Right ventricle myocardium inferior (tissue), 1 donor: ENCODE measurements at regions not wholly inside any gene's neighbourhood (a gene's known extent, or its start where the extent isn't known, plus 50 kb on each side); places are given as distances from the start of the nearest gene placed in this dataset.

Source experiments
- ATAC-seq: fragments of 200-7000 bp; cut with Tn5 transposase; one replicate; pipeline ENCODE4 v1.9.1; 2020; ENCODE audit warnings: mild to moderate bottlenecking, moderate library complexity
- DNase-seq: peaks from one replicate; pipeline ENCODE4 v3.0.0; 2021; ENCODE audit errors: missing footprints
- intact Hi-C: fragments of 100-400 bp; cut with DNase I; formaldehyde crosslinking; loops from one replicate; pipeline ENCODE4 v1.11.0; 2022
- donor health status: DM: no; HTN: yes; CAD: no; lungs with severe emphysema.

DNA sequence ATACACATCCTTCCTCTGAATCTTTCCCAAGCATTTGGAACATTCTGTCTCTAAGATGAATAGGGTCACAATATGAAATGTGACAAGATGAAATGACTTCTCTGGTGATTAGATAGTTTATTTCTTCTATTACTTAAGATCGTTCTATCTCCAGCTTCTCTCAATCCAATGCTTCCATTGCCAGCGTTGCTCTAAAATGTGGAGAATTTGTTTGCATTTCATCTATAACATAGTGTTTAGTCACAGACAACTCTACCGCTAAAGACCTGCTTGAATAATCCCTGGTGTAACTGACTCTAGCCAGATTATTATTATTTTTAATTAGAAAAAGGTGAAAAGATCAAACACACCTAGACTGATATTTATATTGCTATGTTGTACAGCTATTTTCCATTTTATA lies 184.7 kb upstream of the PRICKLE1 start:
- ATAC-seq (no peak), DNase-seq (no peak)
- intact Hi-C loops = no loop called here

- no peak for DNase-seq
- intact Hi-C loops = no loop called here
These were observed 180.7 kb upstream of the PRICKLE1 start for GRCh38 chr12:42770261-42770660.

DNA sequence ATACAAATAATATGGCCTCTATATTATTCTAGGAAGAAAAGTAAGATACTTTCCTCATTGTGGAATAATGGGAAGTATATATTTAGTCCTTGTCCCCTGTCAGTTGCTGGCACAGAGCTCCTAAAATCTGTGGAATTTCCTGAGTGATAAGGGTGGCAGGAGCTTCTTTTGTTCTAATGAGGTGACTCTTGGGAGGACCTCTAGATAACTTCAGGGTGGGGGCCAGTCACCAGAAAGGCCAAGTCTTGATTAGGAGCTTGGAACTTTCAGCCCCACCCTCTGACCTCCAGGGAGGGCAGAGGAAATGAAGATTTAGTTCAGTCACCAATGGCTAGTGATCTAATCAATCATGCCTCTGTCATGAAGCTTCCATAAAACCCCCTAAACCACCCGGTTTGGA lies 179.9 kb upstream of the PRICKLE1 start:
- ATAC-seq (peak; percentile 34), DNase-seq (no peak)
- intact Hi-C loops = no loop called here

More at GRCh38 chr12:42770261-42770660, 180.7 kb upstream of the PRICKLE1 start:
- no peak for ATAC-seq

GRCh38 chr12:42767998-42768397 lies 178.5 kb upstream of the PRICKLE1 start:
- intact Hi-C loops = no loop called here
- no peak for ATAC-seq
- no peak for DNase-seq

GRCh38 chr12:42767326-42767954 lies 177.9 kb upstream of the PRICKLE1 start:
- intact Hi-C loops = no loop called here
- no peak for ATAC-seq
- DNase-seq = no peak

GRCh38 chr12:42766754-42767153 lies 177.2 kb upstream of the PRICKLE1 start:
- ATAC-seq = no peak
- intact Hi-C loops = no loop called here
- DNase-seq = no peak

DNA sequence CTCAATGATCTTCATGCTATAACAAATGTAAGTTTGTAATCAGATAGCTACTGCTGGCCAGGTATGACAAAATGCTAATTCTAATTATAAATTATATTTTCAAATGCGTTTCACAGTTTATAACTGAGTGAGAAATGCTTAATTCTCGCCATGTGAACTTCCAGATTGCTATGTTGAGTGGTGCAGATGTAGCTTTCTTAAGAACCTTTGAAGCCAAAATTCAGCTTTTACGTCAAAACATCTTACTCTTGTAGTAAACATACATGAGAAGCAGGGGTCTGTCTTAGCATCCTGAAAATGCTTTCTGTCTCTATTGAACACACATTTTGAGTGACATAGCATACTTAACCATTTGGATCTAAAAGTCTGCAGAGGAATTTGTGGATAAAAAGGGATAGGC lies 176.5 kb upstream of the PRICKLE1 start:
- no peak for ATAC-seq
- intact Hi-C loops = no loop called here

DNA sequence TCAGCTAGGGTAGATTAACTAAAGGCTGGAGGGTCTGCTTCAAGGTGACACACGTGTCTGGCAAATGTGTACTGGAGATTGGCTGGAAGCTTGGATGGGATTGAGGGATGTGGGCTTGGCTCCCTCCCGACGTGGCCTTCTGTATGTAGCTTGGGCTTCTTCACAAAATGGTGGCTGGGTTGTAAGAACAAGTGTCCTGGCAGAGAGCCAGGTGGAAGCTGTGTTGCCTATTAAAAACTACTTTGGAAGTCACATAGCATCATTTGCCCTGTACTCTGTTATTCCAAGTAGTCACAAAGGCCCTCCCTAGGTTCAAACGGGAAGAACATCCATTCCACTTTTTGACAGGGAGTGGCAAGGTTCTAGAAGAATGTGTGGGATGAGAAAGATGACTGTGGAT lies 174.1 kb upstream of the PRICKLE1 start:
- intact Hi-C loops = no loop called here
- ATAC-seq (no peak), DNase-seq (no peak)

More for the DNA sequence above, 176.5 kb upstream of the PRICKLE1 start:
- DNase-seq = no peak

- intact Hi-C loops = no loop called here
- DNase-seq (no peak), ATAC-seq (no peak)
These were observed 172.9 kb upstream of the PRICKLE1 start for GRCh38 chr12:42762395-42762925.

DNA sequence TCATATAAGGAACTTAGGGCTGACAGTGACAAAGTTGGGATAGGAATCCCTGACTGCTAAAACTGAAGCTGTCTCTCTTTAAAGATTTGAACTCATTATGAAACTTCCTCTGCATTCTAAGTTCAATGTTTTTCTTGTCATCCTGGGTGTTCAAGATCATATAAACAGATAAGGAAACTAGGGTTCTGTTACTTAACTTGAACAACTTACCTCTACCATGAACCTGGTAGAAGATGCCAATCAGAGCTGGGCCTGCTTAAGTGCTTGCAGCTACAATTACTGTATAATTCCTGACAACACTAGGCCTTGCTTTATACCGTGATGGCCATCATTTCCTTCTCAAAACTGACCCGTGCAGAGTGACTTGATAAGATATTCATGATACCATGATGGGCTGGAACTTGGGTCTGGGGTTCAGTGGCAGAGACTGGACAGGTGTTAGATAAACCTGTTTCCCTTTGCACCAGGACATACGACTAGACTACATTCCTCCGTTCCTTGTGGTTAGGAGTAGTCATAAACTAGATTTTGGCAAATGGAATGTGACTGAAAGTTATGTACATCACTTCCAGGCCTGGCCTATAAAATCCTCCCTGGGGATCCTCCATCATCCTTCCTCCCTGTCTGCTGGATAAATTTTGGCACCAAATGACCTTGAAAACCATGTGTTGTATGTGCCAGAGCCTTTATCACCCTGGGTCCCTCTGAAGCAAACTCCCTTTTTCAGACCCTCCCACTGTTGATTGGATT lies 172.2 kb upstream of the PRICKLE1 start:
- intact Hi-C loops = no loop called here
- ATAC-seq (peak; percentile 2), DNase-seq (no peak)

DNA sequence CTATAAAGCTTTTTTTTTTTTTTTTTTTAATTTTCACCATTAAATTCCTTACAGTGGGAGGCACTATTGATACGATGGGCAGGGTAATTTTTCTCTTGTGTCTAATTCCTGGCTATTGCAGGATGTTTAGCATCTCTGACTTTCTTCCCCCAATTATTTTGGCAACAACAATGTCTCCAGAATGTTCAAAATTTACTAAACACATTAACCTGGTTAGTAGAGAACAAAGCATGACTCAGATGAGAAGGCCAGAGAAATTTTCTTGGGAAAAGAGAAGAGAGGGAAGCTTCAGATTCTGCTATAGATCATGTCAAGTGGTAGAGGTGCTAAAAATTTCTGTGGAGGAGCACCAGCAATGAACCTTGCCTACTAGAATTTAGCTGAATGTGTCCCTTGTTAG lies 171.5 kb upstream of the PRICKLE1 start:
- no peak for DNase-seq
- ATAC-seq = no peak
- intact Hi-C loops = no loop called here

GRCh38 chr12:42760550-42760949 lies 171.0 kb upstream of the PRICKLE1 start:
- intact Hi-C loops = no loop called here
- no peak for ATAC-seq

DNA sequence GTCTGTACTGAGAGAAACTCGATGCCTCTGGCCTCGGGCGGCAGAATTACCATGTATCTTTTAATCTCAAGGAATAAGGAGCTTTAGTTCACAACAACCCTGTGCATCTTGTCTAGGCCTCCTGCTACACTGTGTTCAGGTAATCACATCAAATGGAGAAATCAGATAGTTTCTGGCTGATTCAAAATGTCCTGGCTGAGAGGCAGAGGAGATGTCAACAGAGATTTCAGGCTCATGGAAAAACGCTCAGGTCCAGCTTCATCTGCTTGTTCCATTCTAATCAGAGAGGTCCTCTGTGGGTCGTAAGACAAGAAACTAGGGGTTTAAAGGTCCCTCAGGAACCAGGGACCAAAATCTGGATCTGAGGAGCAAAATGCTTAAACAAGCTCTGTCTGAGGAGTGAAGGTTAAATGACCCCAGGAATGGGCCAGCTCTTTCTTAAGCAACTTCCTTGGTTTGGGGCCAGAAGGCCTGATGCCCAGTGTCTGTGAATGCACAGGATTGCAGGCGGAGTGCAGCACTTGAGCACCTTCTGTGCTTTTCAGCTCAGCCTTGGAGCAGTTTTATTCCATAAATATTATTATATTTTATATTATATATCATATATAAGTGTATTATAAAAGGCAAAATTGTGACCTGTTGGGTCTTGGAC lies 170.2 kb upstream of the PRICKLE1 start:
- DNase-seq = peak; percentile 86
- intact Hi-C loops = no loop called here
- ATAC-seq = peak; percentile 88

More at GRCh38 chr12:42760550-42760949, 171.0 kb upstream of the PRICKLE1 start:
- no peak for DNase-seq

- intact Hi-C loops = no loop called here
- no peak for DNase-seq
- no peak for ATAC-seq
These were observed 169.3 kb upstream of the PRICKLE1 start for GRCh38 chr12:42758806-42759205.

- intact Hi-C loops = no loop called here
- DNase-seq (no peak), ATAC-seq (no peak)
These were observed 168.1 kb upstream of the PRICKLE1 start for GRCh38 chr12:42757624-42758119.

DNA sequence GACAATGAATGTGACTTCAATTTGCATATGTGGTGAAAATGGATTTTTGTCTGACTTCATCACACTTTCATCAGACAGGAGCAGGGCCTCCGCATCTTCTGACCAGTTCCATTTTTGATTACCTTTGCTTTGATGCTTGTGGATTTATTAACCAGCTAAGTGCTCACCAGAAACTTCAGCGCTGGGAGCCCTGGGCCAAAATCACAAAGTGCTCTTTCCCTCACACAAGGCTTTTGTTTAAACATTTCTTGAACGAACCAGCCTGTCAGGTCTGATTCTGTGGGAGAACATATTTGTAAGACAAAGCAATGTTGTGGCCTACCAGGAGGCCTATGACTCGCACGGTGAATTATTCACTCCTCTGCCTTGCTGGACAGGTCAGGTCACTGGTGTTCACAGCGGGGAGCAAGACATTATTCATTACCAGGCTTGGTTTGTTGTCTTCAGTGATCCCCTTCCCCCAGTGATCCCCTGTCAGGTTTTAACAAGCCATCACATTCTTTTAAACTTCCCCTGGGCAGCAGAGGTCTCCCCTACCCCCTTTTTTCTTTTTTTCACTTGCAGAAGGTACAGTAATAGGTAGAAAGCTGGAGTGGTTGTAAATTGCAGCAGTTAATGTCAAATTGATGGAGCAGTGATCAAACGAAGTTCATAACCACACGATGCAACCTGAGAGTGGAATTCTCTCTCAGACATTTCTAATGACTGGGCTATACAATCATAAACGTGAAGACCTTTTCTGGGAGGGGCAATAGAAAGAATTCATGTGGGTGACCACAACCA lies 167.5 kb upstream of the PRICKLE1 start:
- DNase-seq (no peak), ATAC-seq (no peak)
- intact Hi-C loops = no loop called here

DNA sequence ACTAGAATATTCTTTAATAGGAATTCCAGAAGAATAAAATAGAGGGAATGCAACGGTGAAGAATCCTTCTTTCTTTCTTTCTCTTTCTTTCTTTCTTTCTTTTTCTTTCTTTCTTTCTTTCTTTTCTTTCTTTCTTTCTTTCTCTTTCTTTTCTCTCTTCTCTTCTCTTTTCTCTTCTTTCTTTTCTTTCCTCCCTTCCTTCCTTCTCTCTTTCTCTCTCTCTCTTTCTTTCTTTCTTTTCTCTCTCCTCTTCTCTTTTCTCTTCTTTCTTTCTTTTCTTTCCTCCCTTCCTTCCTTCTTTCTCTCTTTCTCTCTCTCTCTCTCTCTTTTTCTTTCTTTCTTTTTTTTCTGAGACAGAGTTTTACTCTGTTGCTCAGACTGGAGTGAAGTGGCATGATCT lies 160.8 kb upstream of the PRICKLE1 start:
- DNase-seq (no peak), ATAC-seq (no peak)
- intact Hi-C loops = no loop called here

- intact Hi-C loops = no loop called here
These were observed 159.7 kb upstream of the PRICKLE1 start for GRCh38 chr12:42749239-42749638.

More at GRCh38 chr12:42749239-42749638, 159.7 kb upstream of the PRICKLE1 start:
- no peak for ATAC-seq
- no peak for DNase-seq
